Fibroblast of lung (primary cell): ENCODE measurements at regions not wholly inside any gene's neighbourhood (a gene's known extent, or its start where the extent isn't known, plus 50 kb on each side); places are given as distances from the start of the nearest gene placed in this dataset.
"Not testable (repeated sequence)": the region's sequence is repeated elsewhere in the genome, so short reads cannot be mapped to it uniquely, and the experiment has no call there.

ENCODE experiments used
- CTCF ChIP-seq, 2 donors: IDR thresholded peaks in 1 of 2; conservative IDR thresholded peaks in 1 of 2; 1 replicate in 1 of 2; 2 replicates in 1 of 2; pipeline ENCODE4 v1.5.1; 2011 to 2012; ENCODE audit warnings: low read length in 2 of 2, control low read depth in 1 of 2, inconsistent platforms in 1 of 2, low read depth in 1 of 2, mild to moderate bottlenecking in 1 of 2
- EZH2 ChIP-seq: IDR thresholded peaks from 2 replicates; pipeline ENCODE4 v1.5.1; 2012; ENCODE audit warnings: low read length, control low read depth, mild to moderate bottlenecking; ENCODE audit errors: missing control alignments

DNA sequence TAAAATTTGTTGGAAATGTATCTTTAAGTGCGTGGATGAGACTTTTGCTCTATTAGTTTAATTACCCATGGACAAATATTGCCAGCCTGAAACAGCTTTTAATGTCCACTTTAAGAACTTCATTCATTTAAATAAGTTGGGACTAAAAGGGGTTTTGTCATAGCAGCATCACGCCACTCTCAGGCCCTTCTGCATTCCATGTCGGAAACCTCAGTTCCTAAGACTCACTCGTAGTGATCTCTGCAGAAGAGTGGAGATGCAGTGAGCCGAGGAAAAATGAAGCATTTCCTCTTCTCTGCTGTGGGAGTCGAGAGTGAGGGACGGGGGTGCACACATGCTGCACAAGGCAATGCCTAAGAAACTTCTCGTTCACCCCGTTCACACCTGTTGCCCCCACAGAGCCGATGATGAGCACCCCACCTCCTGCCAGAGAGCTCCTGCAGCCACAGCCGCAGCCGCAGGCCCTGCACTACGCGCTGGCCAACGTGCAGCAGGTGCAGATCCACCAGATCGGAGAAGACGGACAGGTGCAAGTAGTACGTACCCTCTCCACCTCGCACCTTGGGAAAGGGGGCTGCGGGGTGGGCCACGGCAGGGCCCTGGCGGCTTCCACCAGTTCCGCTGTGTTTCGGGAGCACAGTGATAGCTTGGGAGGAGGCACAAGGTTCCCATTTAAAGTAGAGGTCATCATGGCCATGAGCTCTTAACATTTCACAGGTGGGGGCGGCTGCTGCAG lies 68.8 kb upstream of the CRYM start:
- not testable (repeated sequence) for TF ChIP-seq CTCF (conservative IDR thresholded peaks at IDR 0.05 in 1 of 2, IDR thresholded peaks at IDR 0.05 in 1 of 2; ENCODE audit: low read depth in 1 of 2, low read length in 2 of 2); EZH2
